Skeletal muscle tissue (tissue), 3 donors: ENCODE measurements at regions not wholly inside any gene's neighbourhood (a gene's known extent, or its start where the extent isn't known, plus 50 kb on each side); places are given as distances from the start of the nearest gene placed in this dataset.

Source experiments
- H3K27ac ChIP-seq: one replicate; pipeline ENCODE4 v1.7.0; 2013; ENCODE audit warnings: mild to moderate bottlenecking, low read depth, low read length, inconsistent platforms
- H3K27me3 ChIP-seq, 3 donors: one replicate each; pipeline ENCODE4 v1.7.0; 2013; ENCODE audit warnings: low read length in 3 of 3; ENCODE audit not compliant: control insufficient read depth in 3 of 3, insufficient read depth in 3 of 3
- H3K36me3 ChIP-seq, 3 donors: one replicate each; pipeline ENCODE4 v1.7.0; 2013; ENCODE audit warnings: low read length in 3 of 3; ENCODE audit not compliant: control insufficient read depth in 3 of 3, insufficient read depth in 3 of 3
- H3K4me1 ChIP-seq, 3 donors: one replicate each; pipeline ENCODE4 v1.7.0; 2013; ENCODE audit warnings: low read length in 3 of 3, mild to moderate bottlenecking in 3 of 3; ENCODE audit not compliant: control insufficient read depth in 3 of 3, insufficient read depth in 3 of 3
- H3K4me3 ChIP-seq, 3 donors: one replicate each; pipeline ENCODE4 v1.7.0; 2013; ENCODE audit warnings: low read length in 3 of 3
- H3K9ac ChIP-seq, 3 donors: one replicate each; pipeline ENCODE4 v1.7.0; 2013; ENCODE audit warnings: low read length in 3 of 3, mild to moderate bottlenecking in 3 of 3, moderate library complexity in 2 of 3, low read depth in 1 of 3
- H3K9me3 ChIP-seq, 3 donors: one replicate each; pipeline ENCODE4 v1.7.0; 2013; ENCODE audit warnings: low read length in 3 of 3; ENCODE audit not compliant: control insufficient read depth in 3 of 3
- donor health status: Osteomylitis.

DNA sequence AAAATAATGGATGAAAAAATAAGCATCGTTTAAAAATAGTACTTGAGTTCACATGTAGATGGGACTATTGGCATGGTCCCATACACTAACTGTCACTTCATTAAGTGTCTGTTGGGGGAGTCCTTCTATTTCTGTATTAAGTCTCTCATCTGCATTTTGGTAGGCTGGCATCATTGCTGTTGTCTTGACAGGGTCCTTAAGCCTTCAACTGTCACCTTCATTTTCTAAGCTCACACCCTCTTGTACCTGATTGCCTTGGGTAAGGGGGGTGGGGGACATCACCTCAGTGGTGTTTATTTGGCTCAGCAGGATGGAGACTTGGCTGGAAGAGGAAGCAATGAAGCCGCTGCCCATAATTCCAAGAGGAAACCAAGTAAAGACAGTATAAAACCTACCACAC, 202.0 kb upstream of the VEPH1 start:
- Histone ChIP-seq H3K36me3 (no peaks in the 10 kb centered on the region), H3K4me1 (no peaks in the 10 kb centered on the region), H3K27me3 (no peaks in the 10 kb centered on the region), H3K9me3 (no peaks in the 10 kb centered on the region), H3K27ac (no peak overlapping the region), H3K4me3 (no peak overlapping the region), H3K9ac (no peak overlapping the region)

DNA sequence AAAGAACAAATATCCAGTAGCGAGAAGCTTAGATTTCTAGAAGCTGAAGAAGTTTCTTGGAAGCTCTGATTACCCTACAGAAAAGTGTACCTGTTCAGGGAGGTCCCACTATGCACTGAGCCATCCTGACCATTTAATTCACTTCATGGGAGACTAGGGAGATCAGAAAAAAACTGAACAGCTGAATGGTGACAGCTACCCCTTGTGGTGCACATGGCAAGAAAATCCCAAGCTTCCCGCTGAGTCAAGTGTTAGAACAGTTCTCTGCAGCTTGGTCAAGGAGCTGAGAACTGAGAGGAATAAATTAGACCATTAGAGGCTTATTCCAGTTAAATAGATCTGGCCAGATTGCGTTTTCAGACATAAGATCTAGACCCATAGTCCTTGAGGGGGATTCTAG, 197.2 kb upstream of the VEPH1 start:
- H3K9ac ChIP-seq: no peak overlapping the region
- H3K9me3 ChIP-seq: no peaks in the 10 kb centered on the region
- no peak overlapping the region for H3K27ac ChIP-seq
- H3K4me1 ChIP-seq: no peaks in the 10 kb centered on the region
- H3K36me3 ChIP-seq: no peaks in the 10 kb centered on the region
- no peaks in the 10 kb centered on the region for H3K27me3 ChIP-seq
- H3K4me3 ChIP-seq: no peak overlapping the region

- Histone ChIP-seq H3K27me3 (no peaks in the 10 kb centered on the region), H3K27ac (no peak overlapping the region), H3K9me3 (no peaks in the 10 kb centered on the region)
Measured at GRCh38 chr3:157695586-157695985, 192.4 kb upstream of the VEPH1 start.

GRCh38 chr3:157695103-157695502, 191.9 kb upstream of the VEPH1 start:
- no peaks in the 10 kb centered on the region for H3K36me3 ChIP-seq
- no peak overlapping the region for H3K4me3 ChIP-seq
- no peaks in the 10 kb centered on the region for H3K27me3 ChIP-seq
- H3K27ac ChIP-seq: no peak overlapping the region
- no peaks in the 10 kb centered on the region for H3K9me3 ChIP-seq
- H3K4me1 ChIP-seq: no peaks in the 10 kb centered on the region
- H3K9ac ChIP-seq: no peak overlapping the region

More at GRCh38 chr3:157695586-157695985, 192.4 kb upstream of the VEPH1 start:
- no peak overlapping the region for H3K4me3 ChIP-seq
- no peak overlapping the region for H3K9ac ChIP-seq
- no peaks in the 10 kb centered on the region for H3K4me1 ChIP-seq
- no peaks in the 10 kb centered on the region for H3K36me3 ChIP-seq

DNA sequence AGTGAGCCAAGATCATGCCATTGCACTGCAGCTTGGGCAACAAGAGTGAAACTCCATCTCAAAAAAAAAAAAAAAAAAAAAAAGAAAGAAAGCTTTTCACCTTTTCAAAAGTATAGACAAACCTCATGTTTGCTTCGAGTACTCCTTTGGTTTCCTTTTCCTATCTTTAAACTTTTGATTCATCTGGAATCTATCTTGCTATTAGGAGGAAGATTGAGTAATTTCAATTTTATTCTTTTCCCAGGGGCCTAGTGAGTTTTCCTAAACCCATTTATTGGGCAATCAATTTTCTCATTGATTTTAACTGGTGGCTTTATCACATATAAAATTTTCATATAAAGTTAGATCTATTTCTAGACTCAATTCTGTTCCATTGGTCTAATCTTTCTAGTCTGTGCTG, 190.5 kb upstream of the VEPH1 start:
- Histone ChIP-seq H3K9ac (no peak overlapping the region), H3K4me3 (no peak overlapping the region), H3K27me3 (no peaks in the 10 kb centered on the region), H3K36me3 (no peaks in the 10 kb centered on the region), H3K27ac (no peak overlapping the region), H3K9me3 (no peaks in the 10 kb centered on the region), H3K4me1 (no peaks in the 10 kb centered on the region)

DNA sequence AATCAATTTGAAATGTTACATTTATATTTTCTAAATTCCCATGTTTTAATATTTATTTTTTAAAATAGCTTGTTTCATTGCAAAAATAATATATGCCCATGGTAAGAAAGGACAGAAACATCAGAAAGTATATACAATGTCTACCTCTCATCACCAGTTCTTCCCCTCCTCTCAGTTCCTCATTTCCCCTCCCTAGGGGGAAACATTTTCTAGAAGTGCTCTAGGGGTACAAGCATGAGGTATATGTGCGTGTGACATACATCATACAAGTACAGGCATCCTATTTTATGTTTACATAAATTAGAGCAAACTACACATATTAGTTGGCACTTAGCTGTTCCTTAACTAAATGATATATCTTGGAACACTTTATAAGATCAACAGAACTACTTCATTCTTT, 189.3 kb upstream of the VEPH1 start:
- H3K27ac ChIP-seq: no peak overlapping the region
- H3K27me3 ChIP-seq: no peaks in the 10 kb centered on the region
- H3K36me3 ChIP-seq: no peaks in the 10 kb centered on the region
- H3K4me1 ChIP-seq: no peaks in the 10 kb centered on the region
- no peak overlapping the region for H3K4me3 ChIP-seq
- no peaks in the 10 kb centered on the region for H3K9me3 ChIP-seq
- H3K9ac ChIP-seq: no peak overlapping the region

DNA sequence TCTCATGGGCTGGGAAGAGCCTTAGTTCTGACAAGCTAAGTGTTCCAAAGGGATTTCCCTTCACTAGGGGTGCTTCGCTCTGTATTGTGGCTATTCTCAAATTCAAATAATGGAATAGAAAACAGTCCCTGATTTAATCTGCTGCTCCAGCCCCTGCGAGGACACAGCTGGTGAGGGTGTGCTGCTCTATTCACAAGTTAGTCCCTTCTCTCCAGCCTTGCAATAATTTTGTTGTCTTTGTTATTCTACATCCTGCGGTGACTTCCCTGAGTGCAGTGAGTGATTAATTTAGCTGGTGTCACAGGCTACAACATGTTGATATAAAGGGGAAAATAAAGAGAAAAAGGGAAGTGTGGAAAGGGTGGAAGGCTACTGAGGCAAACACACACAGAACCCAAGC, 180.5 kb upstream of the VEPH1 start:
- Histone ChIP-seq H3K36me3 (no peaks in the 10 kb centered on the region), H3K4me1 (no peaks in the 10 kb centered on the region), H3K27ac (no peak overlapping the region), H3K4me3 (no peak overlapping the region), H3K9ac (no peak overlapping the region), H3K9me3 (peaks cover 0 to 2% (median 0%) of the 10 kb centered on the region in 3 donors), H3K27me3 (no peaks in the 10 kb centered on the region)

DNA sequence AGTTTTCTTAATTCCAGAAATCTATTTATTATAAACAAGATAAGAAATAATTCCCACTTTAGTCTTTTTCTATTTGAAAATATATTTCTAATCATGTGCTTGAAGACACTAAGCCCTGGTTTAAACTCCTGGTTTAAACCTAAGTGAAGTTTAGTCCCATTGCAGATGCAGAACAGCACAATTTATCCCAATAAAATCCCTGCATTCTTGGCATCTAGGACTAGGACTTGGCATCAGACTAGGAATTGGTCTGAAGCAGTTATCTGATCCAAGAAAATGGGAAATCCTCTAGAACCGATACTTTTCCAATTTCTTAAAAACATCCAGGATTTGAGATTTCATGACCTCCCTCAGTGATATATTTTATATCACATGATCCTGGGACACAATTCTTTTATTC, 168.8 kb upstream of the VEPH1 start:
- no peaks in the 10 kb centered on the region for H3K9me3 ChIP-seq
- no peak overlapping the region for H3K4me3 ChIP-seq
- H3K27me3 ChIP-seq: no peaks in the 10 kb centered on the region
- H3K4me1 ChIP-seq: no peaks in the 10 kb centered on the region
- no peak overlapping the region for H3K9ac ChIP-seq
- H3K27ac ChIP-seq: no peak overlapping the region
- H3K36me3 ChIP-seq: no peaks in the 10 kb centered on the region

GRCh38 chr3:157671656-157672055, 168.4 kb upstream of the VEPH1 start:
- Histone ChIP-seq H3K27me3 (no peaks in the 10 kb centered on the region), H3K9ac (no peak overlapping the region), H3K4me1 (no peaks in the 10 kb centered on the region), H3K27ac (no peak overlapping the region), H3K9me3 (no peaks in the 10 kb centered on the region), H3K36me3 (no peaks in the 10 kb centered on the region), H3K4me3 (no peak overlapping the region)

DNA sequence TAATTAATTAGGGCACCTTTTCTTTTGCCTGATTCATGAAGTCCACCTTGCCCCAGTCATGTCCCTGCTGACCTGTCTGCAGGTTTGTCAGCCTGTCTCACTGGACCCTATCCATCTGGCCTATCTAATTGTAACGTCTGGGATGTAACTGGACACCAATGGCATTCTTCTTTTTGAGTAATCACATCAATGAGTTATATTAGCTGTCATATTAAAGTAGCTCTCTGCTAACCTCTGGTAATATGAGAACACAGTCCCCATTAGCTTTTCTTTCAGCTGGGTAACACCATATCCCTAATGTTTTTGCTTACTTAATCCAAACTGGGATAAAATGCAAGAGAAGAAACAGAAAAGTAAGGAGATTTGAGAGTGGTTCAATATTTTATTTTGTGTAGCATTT, 166.2 kb upstream of the VEPH1 start:
- H3K9me3 ChIP-seq: no peaks in the 10 kb centered on the region

GRCh38 chr3:157667493-157667892, 164.3 kb upstream of the VEPH1 start:
- no peaks in the 10 kb centered on the region for H3K9me3 ChIP-seq
- H3K9ac ChIP-seq: no peak overlapping the region
- no peak overlapping the region for H3K4me3 ChIP-seq
- no peaks in the 10 kb centered on the region for H3K36me3 ChIP-seq
- no peak overlapping the region for H3K27ac ChIP-seq
- no peaks in the 10 kb centered on the region for H3K27me3 ChIP-seq
- H3K4me1 ChIP-seq: no peaks in the 10 kb centered on the region

More for the DNA sequence above, 166.2 kb upstream of the VEPH1 start:
- Histone ChIP-seq H3K4me1 (no peaks in the 10 kb centered on the region), H3K27ac (no peak overlapping the region), H3K27me3 (no peaks in the 10 kb centered on the region), H3K9ac (no peak overlapping the region), H3K4me3 (no peak overlapping the region), H3K36me3 (no peaks in the 10 kb centered on the region)
